Neural progenitor cell (in vitro differentiated cells): ENCODE measurements at regions not wholly inside any gene's neighbourhood (a gene's known extent, or its start where the extent isn't known, plus 50 kb on each side); places are given as distances from the start of the nearest gene placed in this dataset.

Experiments
- DNase-seq: peaks from one replicate; pipeline ENCODE4 v3.0.0-alpha.2; 2016; ENCODE audit warnings: low spot score
- H2AFZ ChIP-seq: fragments of 200-600 bp; sonication (generic); replicated peaks from 2 replicates; pipeline ENCODE4 v1.6.1; 2016; ENCODE audit warnings: antibody characterized with exemption
- H3F3A ChIP-seq: fragments of 200-600 bp; sonication (generic); 2 replicates; pipeline ENCODE4 v1.6.1; 2016; ENCODE audit warnings: antibody characterized with exemption, low read depth
- H3K27ac ChIP-seq: fragments of 200-600 bp; sonication (generic); 2 replicates; pipeline ENCODE4 v1.5.1; 2016; ENCODE audit warnings: mild to moderate bottlenecking
- H3K27me3 ChIP-seq: fragments of 200-600 bp; sonication (generic); 2 replicates; pipeline ENCODE4 v1.6.1; 2016; ENCODE audit warnings: mild to moderate bottlenecking, moderate library complexity
- H3K36me3 ChIP-seq: fragments of 200-600 bp; sonication (generic); 2 replicates; pipeline ENCODE4 v1.5.1; 2016
- H3K4me1 ChIP-seq: fragments of 200-600 bp; sonication (generic); 2 replicates; pipeline ENCODE4 v1.6.1; 2016; ENCODE audit warnings: mixed run types
- H3K4me2 ChIP-seq: fragments of 200-600 bp; sonication (generic); 2 replicates; pipeline ENCODE4 v1.6.1; 2016
- H3K4me3 ChIP-seq: fragments of 200-600 bp; sonication (generic); 2 replicates; pipeline ENCODE4 v1.5.1; 2016
- H3K79me2 ChIP-seq: fragments of 200-600 bp; sonication (generic); 2 replicates; pipeline ENCODE4 v1.6.1; 2016; ENCODE audit warnings: low read depth
- H3K9ac ChIP-seq: fragments of 200-600 bp; sonication (generic); 2 replicates; pipeline ENCODE4 v1.6.1; 2016
- H3K9me3 ChIP-seq: fragments of 200-600 bp; sonication (generic); 2 replicates; pipeline ENCODE4 v1.5.1; 2016; ENCODE audit warnings: low read depth
- H4K20me1 ChIP-seq: fragments of 200-600 bp; sonication (generic); 2 replicates; pipeline ENCODE4 v1.6.1; 2016; ENCODE audit warnings: low read depth
- H3K27ac Mint-ChIP-seq: 3 replicates; pipeline ENCODE4 v1.8.0; 2021; ENCODE audit warnings: mixed read lengths
- H3K27me3 Mint-ChIP-seq: 2 replicates; pipeline ENCODE4 v1.8.0; 2022; ENCODE audit warnings: low read depth, mild to moderate bottlenecking, inconsistent platforms, moderate library complexity, mixed read lengths; ENCODE audit not compliant: insufficient read depth
- H3K36me3 Mint-ChIP-seq: 3 replicates; pipeline ENCODE4 v1.8.0; 2021; ENCODE audit warnings: mixed read lengths
- H3K4me1 Mint-ChIP-seq: 3 replicates; pipeline ENCODE4 v1.8.0; 2021; ENCODE audit warnings: mixed read lengths
- H3K4me3 Mint-ChIP-seq: 3 replicates; pipeline ENCODE4 v1.8.0; 2021; ENCODE audit warnings: mild to moderate bottlenecking, moderate library complexity, mixed read lengths
- H3K9me3 Mint-ChIP-seq: 3 replicates; pipeline ENCODE4 v1.8.0; 2020; ENCODE audit warnings: mixed read lengths
- EZH2 ChIP-seq: fragments of 200-600 bp; sonication (generic); IDR thresholded peaks from 2 replicates; pipeline ENCODE4 v1.6.1; 2017; ENCODE audit warnings: antibody characterized with exemption, mild to moderate bottlenecking, moderate library complexity
- EZH2phosphoT487 ChIP-seq: fragments of 200-600 bp; sonication (generic); IDR thresholded peaks from 2 replicates; pipeline ENCODE4 v1.6.1; 2017; ENCODE audit warnings: antibody characterized with exemption
- TF ChIP-seq, protein P1 (sequence below): fragments of 200-600 bp; sonication (generic); IDR thresholded peaks from 2 replicates; pipeline ENCODE4 v1.5.1; 2017; ENCODE audit warnings: antibody characterized with exemption, mild to moderate bottlenecking

DNA sequence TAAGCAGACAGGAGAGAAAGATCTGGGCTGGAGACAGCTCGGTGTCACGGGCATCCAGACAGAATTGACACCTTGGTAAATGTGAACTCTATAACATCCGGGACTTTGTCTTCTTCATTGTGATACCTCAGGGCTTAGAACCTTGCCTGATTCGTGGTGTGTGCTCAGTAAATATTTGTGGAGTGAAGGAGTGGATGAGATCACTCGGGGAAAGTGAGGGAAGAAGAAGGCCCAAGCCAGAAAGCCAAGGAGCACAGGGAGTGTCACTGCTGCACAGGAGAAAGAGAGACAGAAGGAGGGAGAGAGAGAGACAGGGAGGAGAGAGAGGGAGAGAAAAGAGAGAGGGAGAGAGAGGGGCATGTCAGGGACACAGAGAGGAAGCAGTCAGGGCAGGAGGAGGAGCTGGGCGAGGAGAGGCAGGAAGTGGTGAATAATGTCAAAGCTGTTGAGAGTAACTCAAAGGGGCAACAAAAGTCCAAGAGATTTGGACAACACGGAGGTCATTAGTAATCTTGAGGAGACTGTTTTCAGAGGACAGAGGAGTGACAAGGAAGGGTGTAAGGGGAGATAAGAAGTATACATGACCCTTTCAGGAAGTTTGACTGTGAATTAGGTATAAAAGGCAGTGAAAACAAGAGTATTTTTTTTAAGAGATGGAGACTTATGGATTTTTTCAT lies 141.6 kb upstream of the MAX start:
- TF ChIP-seq EZH2 (no peak), EZH2phosphoT487 (no peak)
- TF ChIP-seq, protein P1, sequence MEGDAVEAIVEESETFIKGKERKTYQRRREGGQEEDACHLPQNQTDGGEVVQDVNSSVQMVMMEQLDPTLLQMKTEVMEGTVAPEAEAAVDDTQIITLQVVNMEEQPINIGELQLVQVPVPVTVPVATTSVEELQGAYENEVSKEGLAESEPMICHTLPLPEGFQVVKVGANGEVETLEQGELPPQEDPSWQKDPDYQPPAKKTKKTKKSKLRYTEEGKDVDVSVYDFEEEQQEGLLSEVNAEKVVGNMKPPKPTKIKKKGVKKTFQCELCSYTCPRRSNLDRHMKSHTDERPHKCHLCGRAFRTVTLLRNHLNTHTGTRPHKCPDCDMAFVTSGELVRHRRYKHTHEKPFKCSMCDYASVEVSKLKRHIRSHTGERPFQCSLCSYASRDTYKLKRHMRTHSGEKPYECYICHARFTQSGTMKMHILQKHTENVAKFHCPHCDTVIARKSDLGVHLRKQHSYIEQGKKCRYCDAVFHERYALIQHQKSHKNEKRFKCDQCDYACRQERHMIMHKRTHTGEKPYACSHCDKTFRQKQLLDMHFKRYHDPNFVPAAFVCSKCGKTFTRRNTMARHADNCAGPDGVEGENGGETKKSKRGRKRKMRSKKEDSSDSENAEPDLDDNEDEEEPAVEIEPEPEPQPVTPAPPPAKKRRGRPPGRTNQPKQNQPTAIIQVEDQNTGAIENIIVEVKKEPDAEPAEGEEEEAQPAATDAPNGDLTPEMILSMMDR = no peak
- Mint-ChIP-seq H3K27me3 (peaks cover 3% of the 10 kb centered on the region), H3K4me3 (no peak overlapping the region), H3K36me3 (no peaks in the 10 kb centered on the region), H3K4me1 (peaks cover 14% of the 10 kb centered on the region), H3K27ac (no peak overlapping the region), H3K9me3 (no peaks in the 10 kb centered on the region)
- H3K27ac ChIP-seq = no peak overlapping the region
- H3K27me3 ChIP-seq = no peaks in the 10 kb centered on the region
- H3K9me3 ChIP-seq = no peaks in the 10 kb centered on the region
- peaks cover 5% of the 10 kb centered on the region for H3K4me1 ChIP-seq
- no peak for DNase-seq
- H3K4me2 ChIP-seq = no peak overlapping the region
- peak overlapping the region; percentile 46 for H2AFZ ChIP-seq
- H3K36me3 ChIP-seq = no peaks in the 10 kb centered on the region
- H3K4me3 ChIP-seq = no peak overlapping the region
- H3K9ac ChIP-seq = no peak overlapping the region
- H3F3A ChIP-seq = no peaks in the 10 kb centered on the region
- no peaks in the 10 kb centered on the region for H4K20me1 ChIP-seq
- no peaks in the 10 kb centered on the region for H3K79me2 ChIP-seq

DNA sequence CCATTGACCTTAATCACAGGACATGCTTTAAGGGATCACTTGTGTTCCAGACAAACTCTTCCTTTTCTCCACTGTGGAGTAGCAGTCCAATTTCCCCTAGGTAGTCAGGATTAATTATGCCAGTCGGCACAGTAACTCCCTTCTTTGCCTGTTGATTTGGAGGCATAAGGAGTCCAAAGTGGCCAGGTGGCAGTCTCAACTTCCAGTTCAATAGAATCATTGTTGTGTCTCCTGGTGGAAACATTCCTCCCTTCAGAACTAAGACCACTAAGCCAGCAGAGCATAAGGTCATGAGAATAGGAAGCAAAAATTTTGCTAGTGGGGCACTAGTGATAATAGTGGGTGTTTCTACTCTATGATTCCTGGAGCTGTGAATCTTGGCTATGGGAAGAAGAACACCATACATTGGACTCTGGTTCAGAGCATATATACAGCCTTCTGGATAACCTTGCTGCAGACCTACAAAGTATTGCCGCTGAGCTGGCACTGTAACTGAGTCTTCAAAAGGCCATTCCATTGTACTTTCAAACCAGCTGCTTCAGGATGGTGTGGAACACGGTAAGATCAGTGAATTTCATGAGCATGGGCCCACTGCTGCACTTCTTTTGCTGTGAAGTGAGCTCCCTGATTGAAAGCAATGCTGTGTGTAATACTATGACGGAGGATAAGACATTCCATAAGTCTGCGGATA lies 147.3 kb upstream of the MAX start:
- H3K36me3 Mint-ChIP-seq = no peaks in the 10 kb centered on the region

GRCh38 chr14:65250162-65250495 lies 147.8 kb upstream of the MAX start:
- H3K9me3 Mint-ChIP-seq = peaks cover 12% of the 10 kb centered on the region
- no peaks in the 10 kb centered on the region for H3K36me3 ChIP-seq
- H3K4me3 Mint-ChIP-seq = no peak overlapping the region
- H3K79me2 ChIP-seq = no peaks in the 10 kb centered on the region
- peaks cover under 1% of the 10 kb centered on the region for H3K4me1 ChIP-seq
- no peak overlapping the region for H3K27ac ChIP-seq
- no peak overlapping the region for H3K4me3 ChIP-seq
- no peaks in the 10 kb centered on the region for H3K9me3 ChIP-seq
- no peak for DNase-seq
- no peak overlapping the region for H3K27ac Mint-ChIP-seq
- peaks cover 5% of the 10 kb centered on the region for H3K4me1 Mint-ChIP-seq
- no peaks in the 10 kb centered on the region for H3K27me3 ChIP-seq
- H3K27me3 Mint-ChIP-seq = peaks cover 12% of the 10 kb centered on the region
- no peaks in the 10 kb centered on the region for H3F3A ChIP-seq
- H3K4me2 ChIP-seq = no peak overlapping the region
- no peaks in the 10 kb centered on the region for H4K20me1 ChIP-seq
- no peak overlapping the region for H3K9ac ChIP-seq
- no peak overlapping the region for H2AFZ ChIP-seq
- TF ChIP-seq, protein P1 = no peak
- TF ChIP-seq EZH2 (no peak), EZH2phosphoT487 (no peak)
- no peaks in the 10 kb centered on the region for H3K36me3 Mint-ChIP-seq

More for the DNA sequence above, 147.3 kb upstream of the MAX start:
- no peak overlapping the region for H3K27ac ChIP-seq
- H2AFZ ChIP-seq = no peak overlapping the region
- no peaks in the 10 kb centered on the region for H4K20me1 ChIP-seq
- peaks cover 12% of the 10 kb centered on the region for H3K27me3 Mint-ChIP-seq
- H3K9me3 ChIP-seq = no peaks in the 10 kb centered on the region
- peaks cover 12% of the 10 kb centered on the region for H3K9me3 Mint-ChIP-seq
- no peaks in the 10 kb centered on the region for H3K27me3 ChIP-seq
- no peak overlapping the region for H3K4me3 Mint-ChIP-seq
- no peak for DNase-seq
- H3K4me1 Mint-ChIP-seq = peaks cover under 1% of the 10 kb centered on the region
- no peaks in the 10 kb centered on the region for H3K79me2 ChIP-seq
- H3K9ac ChIP-seq = no peak overlapping the region
- H3K4me2 ChIP-seq = no peak overlapping the region
- TF ChIP-seq, protein P1 = no peak
- TF ChIP-seq EZH2phosphoT487 = no peak
- no peaks in the 10 kb centered on the region for H3F3A ChIP-seq
- H3K4me3 ChIP-seq = no peak overlapping the region
- no peaks in the 10 kb centered on the region for H3K4me1 ChIP-seq
- H3K27ac Mint-ChIP-seq = no peak overlapping the region
- no peaks in the 10 kb centered on the region for H3K36me3 ChIP-seq
